ACC112 (cell line): ENCODE measurements at regions not wholly inside any gene's neighbourhood (a gene's known extent, or its start where the extent isn't known, plus 50 kb on each side); places are given as distances from the start of the nearest gene placed in this dataset.

ENCODE experiments used
- H2AFZ ChIP-seq: fragments of 200-600 bp; sonication (generic); one replicate; pipeline ENCODE4 v1.6.0; 2017; ENCODE audit warnings: antibody characterized with exemption, low read length; ENCODE audit not compliant: unreplicated experiment
- H3K27ac ChIP-seq: fragments of 200-600 bp; sonication (generic); 2 replicates; pipeline ENCODE4 v1.5.1; 2014; ENCODE audit warnings: low read depth, mild to moderate bottlenecking, antibody characterized with exemption, low read length, moderate library complexity
- H3K27me3 ChIP-seq: fragments of 200-600 bp; sonication (generic); 2 replicates; pipeline ENCODE4 v1.6.1; 2014; ENCODE audit warnings: mild to moderate bottlenecking, antibody characterized with exemption, low read length, moderate library complexity, mixed read lengths; ENCODE audit not compliant: insufficient read depth
- H3K36me3 ChIP-seq: fragments of 200-600 bp; sonication (generic); 2 replicates; pipeline ENCODE4 v1.6.1; 2016; ENCODE audit warnings: mild to moderate bottlenecking, antibody characterized with exemption, low read length, moderate library complexity, mixed read lengths; ENCODE audit not compliant: insufficient read depth
- H3K4me1 ChIP-seq: fragments of 200-600 bp; sonication (generic); one replicate; pipeline ENCODE4 v1.6.1; 2016; ENCODE audit warnings: low read length, mixed read lengths; ENCODE audit not compliant: insufficient read depth, unreplicated experiment, control insufficient read depth
- H3K4me3 ChIP-seq: fragments of 200-600 bp; sonication (generic); 2 replicates; pipeline ENCODE4 v1.5.1; 2014; ENCODE audit warnings: mild to moderate bottlenecking, low read depth, low read length
- H3K79me2 ChIP-seq: fragments of 200-600 bp; sonication (generic); one replicate; pipeline ENCODE4 v1.6.0; 2016; ENCODE audit warnings: low read length; ENCODE audit not compliant: control insufficient read depth, unreplicated experiment, insufficient read depth

DNA sequence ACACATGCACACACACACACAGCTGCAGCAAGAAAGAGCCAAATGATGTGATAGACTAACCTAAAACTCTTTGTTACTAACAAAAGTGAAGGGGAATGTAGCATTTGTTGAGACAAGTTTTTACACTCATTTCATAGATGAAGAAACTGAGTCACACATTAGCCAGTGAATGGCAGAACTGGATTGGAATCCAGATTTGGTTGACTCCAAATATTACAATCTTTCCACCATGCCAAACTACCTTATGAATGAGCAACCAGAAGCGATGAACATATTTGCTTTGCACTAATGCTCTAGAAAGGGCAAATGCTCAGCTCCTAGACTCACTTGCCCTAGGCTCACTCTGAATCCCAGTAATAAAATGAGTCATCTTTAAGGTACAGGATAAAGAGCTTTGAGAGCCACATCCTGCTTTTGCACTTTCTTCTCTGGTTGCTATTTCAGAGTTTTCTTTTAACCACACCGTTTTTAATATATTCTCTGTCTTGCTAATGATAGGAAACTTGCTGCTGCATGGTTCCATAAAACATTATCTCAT lies 111.9 kb downstream of the GPAM start:
- Histone ChIP-seq H3K4me1 (no peaks in the 10 kb centered on the region), H3K27ac (no peak overlapping the region), H2AFZ (no peak overlapping the region), H3K36me3 (no peaks in the 10 kb centered on the region), H3K4me3 (no peak overlapping the region), H3K79me2 (no peaks in the 10 kb centered on the region), H3K27me3 (no peaks in the 10 kb centered on the region)

DNA sequence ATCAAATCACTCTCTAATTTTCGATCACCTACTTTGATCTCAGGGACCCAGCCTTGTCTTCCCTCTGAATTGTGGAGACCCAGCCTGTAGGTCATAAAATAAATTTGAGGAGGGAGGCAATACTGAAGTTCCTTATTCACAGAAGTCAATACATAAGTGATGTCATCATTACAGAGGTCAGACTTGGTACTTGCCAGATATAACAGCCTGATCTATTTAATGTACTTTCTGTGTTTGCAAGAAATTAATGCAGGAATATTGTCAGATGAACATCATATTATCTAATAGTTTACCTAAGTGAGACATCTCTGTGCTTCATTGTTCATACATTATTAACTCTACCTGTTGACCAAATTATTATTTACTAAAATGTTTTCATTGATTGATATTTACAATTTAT lies 105.6 kb downstream of the GPAM start:
- no peaks in the 10 kb centered on the region; the same call in 1 of the 2 replicates for H3K27me3 ChIP-seq
- H3K4me1 ChIP-seq = no peaks in the 10 kb centered on the region
- H3K79me2 ChIP-seq = no peaks in the 10 kb centered on the region
- no peak overlapping the region for H2AFZ ChIP-seq
- H3K36me3 ChIP-seq = no peaks in the 10 kb centered on the region
- H3K27ac ChIP-seq = no peak overlapping the region
- no peak overlapping the region for H3K4me3 ChIP-seq

DNA sequence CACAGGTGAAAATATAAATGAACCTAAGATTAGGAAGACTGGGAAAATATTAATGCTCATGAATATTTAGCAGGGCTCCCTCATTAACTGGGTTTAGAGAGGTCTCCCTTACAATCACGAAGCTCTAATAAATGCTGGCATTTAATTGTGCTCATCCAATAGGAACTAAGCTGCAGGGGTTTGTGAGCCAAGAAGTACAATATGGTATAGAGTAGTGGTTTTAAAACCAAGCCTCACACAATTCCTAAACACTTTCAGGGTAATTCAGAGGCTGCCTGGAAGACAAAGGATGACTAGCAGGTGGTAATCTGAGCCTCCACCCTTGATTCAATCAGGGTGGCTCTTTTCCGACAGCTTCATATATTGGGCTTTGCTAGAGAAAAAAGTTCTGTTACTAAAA lies 103.3 kb downstream of the GPAM start:
- Histone ChIP-seq H3K27me3 (peaks cover 1% of the 10 kb centered on the region; the same call in 1 of the 2 replicates), H3K36me3 (no peaks in the 10 kb centered on the region), H3K79me2 (no peaks in the 10 kb centered on the region), H3K4me1 (no peaks in the 10 kb centered on the region), H3K4me3 (no peak overlapping the region), H2AFZ (no peak overlapping the region), H3K27ac (no peak overlapping the region)

GRCh38 chr10:112082120-112082519 lies 101.4 kb downstream of the GPAM start:
- H3K4me3 ChIP-seq = no peak overlapping the region
- H3K4me1 ChIP-seq = no peaks in the 10 kb centered on the region
- H3K27me3 ChIP-seq = peaks cover 10% of the 10 kb centered on the region
- H3K79me2 ChIP-seq = no peaks in the 10 kb centered on the region
- no peak overlapping the region for H2AFZ ChIP-seq
- H3K27ac ChIP-seq = no peak overlapping the region
- H3K36me3 ChIP-seq = no peaks in the 10 kb centered on the region

- H3K4me1 ChIP-seq = no peaks in the 10 kb centered on the region
- no peak overlapping the region for H3K4me3 ChIP-seq
- H3K27ac ChIP-seq = no peak overlapping the region
Measured at GRCh38 chr10:112083472-112083871, 100.1 kb downstream of the GPAM start.

GRCh38 chr10:112087953-112088456 lies 95.6 kb downstream of the GPAM start:
- H2AFZ ChIP-seq = no peak overlapping the region

More at GRCh38 chr10:112083472-112083871, 100.1 kb downstream of the GPAM start:
- Histone ChIP-seq H3K27me3 (peaks cover 19% of the 10 kb centered on the region), H3K79me2 (no peaks in the 10 kb centered on the region), H3K36me3 (no peaks in the 10 kb centered on the region), H2AFZ (no peak overlapping the region)

DNA sequence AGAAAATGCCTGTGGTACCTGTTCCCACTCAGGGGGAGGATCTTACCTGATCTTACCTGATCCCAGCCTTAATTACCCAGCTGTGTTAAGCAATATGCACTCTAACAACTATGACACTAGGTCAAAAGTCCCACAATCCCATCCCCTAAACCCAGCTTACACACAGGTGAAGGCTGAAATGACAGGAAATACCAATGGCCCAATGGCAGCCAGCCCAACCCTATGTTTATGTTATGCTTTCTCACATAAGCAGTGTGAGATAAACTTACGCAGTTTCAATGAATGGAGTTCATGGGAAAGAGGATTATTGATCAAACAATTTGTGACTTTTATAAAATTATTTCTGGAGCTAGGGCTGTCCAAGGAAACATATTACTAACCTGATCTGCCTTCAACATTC lies 91.9 kb downstream of the GPAM start:
- Histone ChIP-seq H3K27ac (no peak overlapping the region), H2AFZ (no peak overlapping the region), H3K36me3 (no peaks in the 10 kb centered on the region), H3K79me2 (no peaks in the 10 kb centered on the region), H3K4me1 (no peaks in the 10 kb centered on the region), H3K4me3 (no peak overlapping the region), H3K27me3 (peaks cover 16% of the 10 kb centered on the region)

More at GRCh38 chr10:112087953-112088456, 95.6 kb downstream of the GPAM start:
- H3K4me3 ChIP-seq = no peak overlapping the region
- peaks cover 22% of the 10 kb centered on the region for H3K27me3 ChIP-seq
- no peaks in the 10 kb centered on the region for H3K4me1 ChIP-seq
- no peaks in the 10 kb centered on the region for H3K36me3 ChIP-seq
- no peaks in the 10 kb centered on the region for H3K79me2 ChIP-seq
- H3K27ac ChIP-seq = no peak overlapping the region

GRCh38 chr10:112092519-112092918 lies 91.0 kb downstream of the GPAM start:
- Histone ChIP-seq H3K27ac (no peak overlapping the region), H3K27me3 (peaks cover 11% of the 10 kb centered on the region; the same call in 1 of the 2 replicates), H3K36me3 (no peaks in the 10 kb centered on the region), H3K4me3 (no peak overlapping the region), H3K79me2 (no peaks in the 10 kb centered on the region), H2AFZ (no peak overlapping the region), H3K4me1 (no peaks in the 10 kb centered on the region)

DNA sequence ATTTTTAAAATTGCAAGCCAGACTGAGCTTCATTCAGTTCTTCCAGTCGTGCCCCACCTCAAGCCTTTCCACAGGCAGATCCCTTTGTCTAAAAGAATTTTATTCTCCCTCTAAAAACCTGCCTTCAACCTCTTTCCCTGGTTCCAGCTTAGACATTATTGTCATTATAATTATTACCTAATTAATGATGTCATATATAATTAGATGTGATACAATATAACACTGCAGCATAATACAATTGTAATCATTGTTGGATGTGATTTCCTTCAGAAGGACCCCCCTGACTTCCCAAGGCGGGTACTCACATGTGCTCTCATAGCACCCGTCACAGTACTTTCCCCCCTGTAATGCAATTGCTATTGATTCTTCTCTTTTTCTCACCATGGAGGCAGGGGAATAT lies 88.6 kb downstream of the GPAM start:
- Histone ChIP-seq H3K27ac (no peak overlapping the region), H3K27me3 (no peaks in the 10 kb centered on the region), H3K4me1 (no peaks in the 10 kb centered on the region), H3K36me3 (no peaks in the 10 kb centered on the region), H2AFZ (no peak overlapping the region), H3K4me3 (no peak overlapping the region), H3K79me2 (no peaks in the 10 kb centered on the region)

GRCh38 chr10:112095731-112096130 lies 87.8 kb downstream of the GPAM start:
- Histone ChIP-seq H3K27ac (no peak overlapping the region), H2AFZ (no peak overlapping the region), H3K79me2 (no peaks in the 10 kb centered on the region), H3K4me1 (no peaks in the 10 kb centered on the region), H3K4me3 (no peak overlapping the region), H3K27me3 (no peaks in the 10 kb centered on the region), H3K36me3 (no peaks in the 10 kb centered on the region)

GRCh38 chr10:112098682-112099081 lies 84.9 kb downstream of the GPAM start:
- Histone ChIP-seq H3K4me3 (no peak overlapping the region), H2AFZ (no peak overlapping the region), H3K27ac (no peak overlapping the region), H3K36me3 (no peaks in the 10 kb centered on the region), H3K27me3 (no peaks in the 10 kb centered on the region), H3K4me1 (no peaks in the 10 kb centered on the region), H3K79me2 (no peaks in the 10 kb centered on the region)
